ENCODE measurements at regions not wholly inside any gene's neighbourhood (a gene's known extent, or its start where the extent isn't known, plus 50 kb on each side); places are given as distances from the start of the nearest gene placed in this dataset.

DNA sequence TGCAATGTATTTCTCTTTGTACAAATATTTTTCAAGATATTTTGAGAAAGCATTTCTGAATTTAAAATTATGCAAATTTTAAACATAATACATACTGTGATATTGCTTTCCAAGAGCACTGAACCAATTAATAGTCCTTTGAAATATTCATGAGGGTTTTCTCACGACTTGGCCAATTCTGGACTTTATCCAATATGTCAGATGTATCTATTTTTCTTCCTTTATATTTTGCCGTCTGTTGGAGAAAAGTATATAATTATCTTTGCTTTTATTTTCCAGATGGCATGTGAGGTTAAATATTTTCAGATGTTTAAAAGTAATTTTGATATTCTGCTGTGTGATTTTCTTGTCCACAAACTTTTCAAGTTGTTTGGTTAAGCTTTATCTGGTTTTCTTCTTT, 378.9 kb downstream of the SLCO4C1 start:
- no peak overlapping the region for H2BK5ac ChIP-seq (ENCODE audit: insufficient read length, low read length)
- H3K9me3 Mint-ChIP-seq = no peaks in the 10 kb centered on the region

More for the DNA sequence above, 378.9 kb downstream of the SLCO4C1 start:
- no peaks in the 10 kb centered on the region for H3K79me2 ChIP-seq (ENCODE audit: insufficient read depth, low read length)
- H3K4me2 ChIP-seq (ENCODE audit: insufficient read depth, insufficient read length, low read length) = no peak overlapping the region
- no peak for DNase-seq
- no peak overlapping the region for H2BK120ac ChIP-seq (ENCODE audit: low read depth, low read length, poor library complexity, severe bottlenecking)
- Mint-ChIP-seq H3K4me1 (0 out of 4 replicates have a peak, but pooled peaks cover 0 to 2% of the 10 kb centered on the region in 2 experiments), H3K27me3 (ENCODE audit: low read depth) (no peaks in the 10 kb centered on the region), H3K27ac (no peak overlapping the region), H3K36me3 (ENCODE audit: insufficient read depth in 1 of 3, low read depth in 3 of 3) (no peaks in the 10 kb centered on the region), H3K4me3 (no peak overlapping the region)
- no peaks in the 10 kb centered on the region for H3K79me1 ChIP-seq (ENCODE audit: insufficient read depth, low read depth, low read length, poor library complexity, severe bottlenecking)
- H3K9me3 ChIP-seq (ENCODE audit: control insufficient read depth, low read depth, low read length) = no peaks in the 10 kb centered on the region
- no peaks in the 10 kb centered on the region for H3K27me3 ChIP-seq (ENCODE audit: insufficient read depth, low read length)
- H2AFZ ChIP-seq (ENCODE audit: low read length) = no peak overlapping the region
- H3K4ac ChIP-seq (ENCODE audit: low read depth, low read length) = no peak overlapping the region
- H4K8ac ChIP-seq (replicated peaks; ENCODE audit: insufficient read length, low read depth, low read length) = no peak overlapping the region
- H3K23me2 ChIP-seq (ENCODE audit: insufficient read length, low read depth, low read length, poor library complexity, severe bottlenecking) = no peaks in the 10 kb centered on the region
- H3K27ac ChIP-seq (ENCODE audit: insufficient read length, low read depth, low read length) = no peak overlapping the region
- no peaks in the 10 kb centered on the region for H4K20me1 ChIP-seq (ENCODE audit: control insufficient read depth, insufficient read depth, insufficient read length)
- H2AK5ac ChIP-seq (ENCODE audit: insufficient read length, low read length) = no peak overlapping the region
- H3K4me1 ChIP-seq (ENCODE audit: insufficient read depth, low read length) = no peaks in the 10 kb centered on the region
- H3K18ac ChIP-seq (ENCODE audit: insufficient read length, low read depth, low read length) = no peak overlapping the region
- no peak overlapping the region for H3K23ac ChIP-seq (ENCODE audit: insufficient read length, low read depth, low read length)
- H2BK12ac ChIP-seq (ENCODE audit: insufficient read length, low read depth, low read length) = no peak overlapping the region
- no peak overlapping the region for H4K5ac ChIP-seq (ENCODE audit: insufficient read length, low read depth, low read length)
- H3K14ac ChIP-seq (ENCODE audit: insufficient read depth, low read length) = no peak overlapping the region
- WGBS (ENCODE audit: extremely low coverage, insufficient read length, low lambda C conversion rate) = no CpG with 5 or more reads among the region's 2 CpGs
- no peak overlapping the region for H3K56ac ChIP-seq (ENCODE audit: insufficient read length, low read depth, low read length)
- TF ChIP-seq, protein P1, sequence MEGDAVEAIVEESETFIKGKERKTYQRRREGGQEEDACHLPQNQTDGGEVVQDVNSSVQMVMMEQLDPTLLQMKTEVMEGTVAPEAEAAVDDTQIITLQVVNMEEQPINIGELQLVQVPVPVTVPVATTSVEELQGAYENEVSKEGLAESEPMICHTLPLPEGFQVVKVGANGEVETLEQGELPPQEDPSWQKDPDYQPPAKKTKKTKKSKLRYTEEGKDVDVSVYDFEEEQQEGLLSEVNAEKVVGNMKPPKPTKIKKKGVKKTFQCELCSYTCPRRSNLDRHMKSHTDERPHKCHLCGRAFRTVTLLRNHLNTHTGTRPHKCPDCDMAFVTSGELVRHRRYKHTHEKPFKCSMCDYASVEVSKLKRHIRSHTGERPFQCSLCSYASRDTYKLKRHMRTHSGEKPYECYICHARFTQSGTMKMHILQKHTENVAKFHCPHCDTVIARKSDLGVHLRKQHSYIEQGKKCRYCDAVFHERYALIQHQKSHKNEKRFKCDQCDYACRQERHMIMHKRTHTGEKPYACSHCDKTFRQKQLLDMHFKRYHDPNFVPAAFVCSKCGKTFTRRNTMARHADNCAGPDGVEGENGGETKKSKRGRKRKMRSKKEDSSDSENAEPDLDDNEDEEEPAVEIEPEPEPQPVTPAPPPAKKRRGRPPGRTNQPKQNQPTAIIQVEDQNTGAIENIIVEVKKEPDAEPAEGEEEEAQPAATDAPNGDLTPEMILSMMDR (conservative IDR thresholded peaks at IDR 0.05) = no peak
- no peak overlapping the region for H2BK15ac ChIP-seq (ENCODE audit: low read depth, low read length)
- no peak overlapping the region for H2BK20ac ChIP-seq (ENCODE audit: low read depth, low read length, poor library complexity, severe bottlenecking)
- H3T11ph ChIP-seq (ENCODE audit: low read length) = no peak overlapping the region
- no peak overlapping the region for H3K9ac ChIP-seq (ENCODE audit: extremely low read depth, insufficient read length, low read length)
- H4K91ac ChIP-seq (ENCODE audit: insufficient read length, low read depth, low read length) = no peak overlapping the region

Measured in H9 (cell line).